ENCODE measurements at regions not wholly inside any gene's neighbourhood (a gene's known extent, or its start where the extent isn't known, plus 50 kb on each side); places are given as distances from the start of the nearest gene placed in this dataset.
"Not testable (repeated sequence)": the region's sequence is repeated elsewhere in the genome, so short reads cannot be mapped to it uniquely, and the experiment has no call there.

DNA sequence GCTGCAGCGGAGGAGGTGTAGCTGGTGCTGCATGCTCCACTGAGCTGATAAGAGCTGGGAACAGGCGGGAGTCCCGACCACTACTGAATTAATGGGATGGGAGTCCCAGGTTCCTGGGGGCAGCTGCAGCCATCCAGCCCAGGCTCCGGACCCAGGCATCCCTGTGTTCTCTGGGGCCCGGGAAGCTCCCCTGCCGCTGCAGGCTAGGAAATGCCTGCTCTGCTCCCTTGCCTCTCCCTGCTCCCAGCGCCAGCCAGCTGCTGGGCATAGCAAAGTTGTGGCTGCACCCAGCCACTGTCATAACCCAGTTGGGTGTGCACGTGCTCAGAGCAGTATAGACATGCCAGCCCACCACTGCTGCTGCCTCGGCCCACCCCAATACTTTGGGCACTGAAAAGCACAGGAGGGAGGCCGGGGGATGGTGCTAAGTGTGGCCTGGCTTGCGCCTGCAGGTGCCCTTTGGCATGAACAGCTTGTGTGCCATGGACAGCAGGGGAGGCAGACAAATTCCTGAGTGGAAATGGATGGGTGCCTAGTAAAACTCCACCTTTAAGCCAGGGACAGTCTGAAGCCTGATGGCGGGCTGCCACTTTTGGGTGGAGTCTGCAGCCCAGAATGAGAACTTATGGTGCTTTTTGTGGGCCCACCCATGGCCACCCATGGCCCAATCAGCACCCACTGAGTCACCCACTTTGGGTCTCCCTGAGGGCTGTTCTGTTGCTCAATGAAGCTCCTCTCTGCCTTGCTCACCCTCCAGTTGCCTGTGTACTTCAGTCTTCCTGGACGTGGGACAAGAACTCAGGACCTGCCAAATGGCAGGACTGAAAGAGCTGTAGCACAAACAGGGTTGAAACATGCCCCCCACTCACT, 219.3 kb upstream of the TMEFF2 start:
- DNase-seq (ENCODE audit: insufficient read length, low spot score, missing footprints), result no peak
- H4K20me1 ChIP-seq (ENCODE audit: insufficient read depth, low read length), result no peaks in the 10 kb centered on the region
- H3K4me3 ChIP-seq (ENCODE audit: insufficient read depth, low read length), result no peak overlapping the region
- no peaks in the 10 kb centered on the region for H3K4me1 ChIP-seq (ENCODE audit: insufficient read depth, low read length)
- no peak overlapping the region for H2AFZ ChIP-seq (ENCODE audit: low read length)
- no peaks in the 10 kb centered on the region for H3K36me3 ChIP-seq (ENCODE audit: insufficient read depth, low read length)
- TF ChIP-seq, protein P1, sequence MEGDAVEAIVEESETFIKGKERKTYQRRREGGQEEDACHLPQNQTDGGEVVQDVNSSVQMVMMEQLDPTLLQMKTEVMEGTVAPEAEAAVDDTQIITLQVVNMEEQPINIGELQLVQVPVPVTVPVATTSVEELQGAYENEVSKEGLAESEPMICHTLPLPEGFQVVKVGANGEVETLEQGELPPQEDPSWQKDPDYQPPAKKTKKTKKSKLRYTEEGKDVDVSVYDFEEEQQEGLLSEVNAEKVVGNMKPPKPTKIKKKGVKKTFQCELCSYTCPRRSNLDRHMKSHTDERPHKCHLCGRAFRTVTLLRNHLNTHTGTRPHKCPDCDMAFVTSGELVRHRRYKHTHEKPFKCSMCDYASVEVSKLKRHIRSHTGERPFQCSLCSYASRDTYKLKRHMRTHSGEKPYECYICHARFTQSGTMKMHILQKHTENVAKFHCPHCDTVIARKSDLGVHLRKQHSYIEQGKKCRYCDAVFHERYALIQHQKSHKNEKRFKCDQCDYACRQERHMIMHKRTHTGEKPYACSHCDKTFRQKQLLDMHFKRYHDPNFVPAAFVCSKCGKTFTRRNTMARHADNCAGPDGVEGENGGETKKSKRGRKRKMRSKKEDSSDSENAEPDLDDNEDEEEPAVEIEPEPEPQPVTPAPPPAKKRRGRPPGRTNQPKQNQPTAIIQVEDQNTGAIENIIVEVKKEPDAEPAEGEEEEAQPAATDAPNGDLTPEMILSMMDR (IDR thresholded peaks at IDR 0.05; ENCODE audit: extremely low read depth, low read depth, low read length), result no peak
- H3K4me2 ChIP-seq (ENCODE audit: insufficient read depth, low read length), result no peak overlapping the region
- H3K27ac ChIP-seq (ENCODE audit: low read depth, low read length), result no peak overlapping the region
- no peaks in the 10 kb centered on the region for H3K9me3 ChIP-seq (ENCODE audit: low read depth, low read length)
- H3K27me3 ChIP-seq (ENCODE audit: insufficient read depth, low read length), result no peaks in the 10 kb centered on the region
- H3K79me2 ChIP-seq (ENCODE audit: insufficient read depth, low read length), result no peaks in the 10 kb centered on the region

DNA sequence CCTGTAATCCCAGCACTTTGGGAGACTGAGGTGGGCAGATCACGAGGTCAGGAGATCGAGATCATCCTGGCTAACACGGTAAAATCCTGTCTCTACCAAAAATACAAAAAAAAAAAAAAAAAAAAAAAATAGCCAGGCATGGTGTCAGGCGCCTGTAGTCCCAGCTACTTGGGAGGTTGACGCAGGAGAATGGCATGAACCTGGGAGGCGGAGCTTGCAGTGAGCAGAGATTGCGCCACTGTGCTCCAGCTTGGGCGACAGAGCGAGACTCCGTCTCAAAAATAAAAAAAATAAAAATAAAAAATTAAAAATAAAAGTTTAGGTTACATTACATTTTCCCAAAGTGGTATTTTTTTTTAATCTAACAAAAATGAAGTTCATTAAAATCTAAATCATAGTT, 218.1 kb upstream of the TMEFF2 start:
- not testable (repeated sequence) for H2AFZ ChIP-seq (ENCODE audit: low read length); H3K4me3 ChIP-seq (ENCODE audit: insufficient read depth, low read length); H3K79me2 ChIP-seq (ENCODE audit: insufficient read depth, low read length); H3K4me2 ChIP-seq (ENCODE audit: insufficient read depth, low read length); H3K4me1 ChIP-seq (ENCODE audit: insufficient read depth, low read length); H3K27me3 ChIP-seq (ENCODE audit: insufficient read depth, low read length); DNase-seq (ENCODE audit: insufficient read length, low spot score, missing footprints); H3K27ac ChIP-seq (ENCODE audit: low read depth, low read length); H3K9me3 ChIP-seq (ENCODE audit: low read depth, low read length); H4K20me1 ChIP-seq (ENCODE audit: insufficient read depth, low read length); H3K36me3 ChIP-seq (ENCODE audit: insufficient read depth, low read length)

DNA sequence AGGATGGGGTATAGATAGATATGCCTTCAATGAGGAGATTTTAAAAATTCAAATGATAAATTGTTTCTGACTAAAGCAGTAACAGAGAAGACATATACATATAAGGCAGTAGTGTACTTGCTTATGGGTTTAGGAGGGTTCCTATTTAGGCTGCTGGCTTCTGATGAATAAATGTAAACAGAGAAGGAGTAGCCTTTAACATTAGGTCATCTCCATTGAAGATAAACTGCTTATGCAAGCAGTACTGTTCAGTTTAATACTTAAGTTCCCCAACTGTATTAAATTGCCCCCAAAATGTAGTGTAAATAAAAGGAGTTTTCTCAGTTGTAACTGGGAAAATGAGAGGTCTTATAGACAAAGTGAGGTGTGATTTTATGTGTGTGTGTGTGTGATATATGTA, 217.7 kb upstream of the TMEFF2 start:
- H3K27ac ChIP-seq (ENCODE audit: low read depth, low read length), result no peak overlapping the region
- TF ChIP-seq, protein P1 (IDR thresholded peaks at IDR 0.05; ENCODE audit: extremely low read depth, low read depth, low read length), result no peak
- no peaks in the 10 kb centered on the region for H3K27me3 ChIP-seq (ENCODE audit: insufficient read depth, low read length)
- H2AFZ ChIP-seq (ENCODE audit: low read length), result no peak overlapping the region
- H4K20me1 ChIP-seq (ENCODE audit: insufficient read depth, low read length), result no peaks in the 10 kb centered on the region
- no peaks in the 10 kb centered on the region for H3K79me2 ChIP-seq (ENCODE audit: insufficient read depth, low read length)
- no peaks in the 10 kb centered on the region for H3K4me1 ChIP-seq (ENCODE audit: insufficient read depth, low read length)
- no peaks in the 10 kb centered on the region for H3K36me3 ChIP-seq (ENCODE audit: insufficient read depth, low read length)
- H3K4me3 ChIP-seq (ENCODE audit: insufficient read depth, low read length), result no peak overlapping the region
- H3K9me3 ChIP-seq (ENCODE audit: low read depth, low read length), result no peaks in the 10 kb centered on the region
- H3K4me2 ChIP-seq (ENCODE audit: insufficient read depth, low read length), result no peak overlapping the region
- DNase-seq (ENCODE audit: insufficient read length, low spot score, missing footprints), result no peak

DNA sequence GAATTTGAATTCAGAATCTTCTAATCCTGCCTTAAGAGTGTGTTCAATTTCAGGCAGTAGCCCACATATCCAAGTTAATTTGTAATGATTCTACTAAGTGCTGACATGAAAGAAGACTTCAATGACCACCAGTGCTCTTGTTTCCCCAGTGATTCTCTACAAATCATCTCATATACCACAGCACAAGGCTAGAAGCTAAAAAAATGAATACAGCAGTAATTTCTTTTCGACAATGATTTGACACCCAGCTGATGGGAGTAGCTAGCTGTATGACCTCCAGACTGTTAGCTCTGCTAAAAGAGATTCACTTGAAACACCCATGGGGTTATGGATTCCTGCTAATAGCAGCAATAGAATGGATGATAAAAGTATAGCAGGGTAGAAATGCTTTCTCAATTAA, 217.0 kb upstream of the TMEFF2 start:
- Histone ChIP-seq H3K9me3 (ENCODE audit: low read depth, low read length) (no peaks in the 10 kb centered on the region), H3K27me3 (ENCODE audit: insufficient read depth, low read length) (no peaks in the 10 kb centered on the region), H3K4me1 (ENCODE audit: insufficient read depth, low read length) (no peaks in the 10 kb centered on the region), H3K36me3 (ENCODE audit: insufficient read depth, low read length) (no peaks in the 10 kb centered on the region), H3K4me3 (ENCODE audit: insufficient read depth, low read length) (no peak overlapping the region), H3K79me2 (ENCODE audit: insufficient read depth, low read length) (no peaks in the 10 kb centered on the region), H4K20me1 (ENCODE audit: insufficient read depth, low read length) (no peaks in the 10 kb centered on the region), H2AFZ (ENCODE audit: low read length) (no peak overlapping the region), H3K27ac (ENCODE audit: low read depth, low read length) (no peak overlapping the region), H3K4me2 (ENCODE audit: insufficient read depth, low read length) (no peak overlapping the region)
- TF ChIP-seq, protein P1 (IDR thresholded peaks at IDR 0.05; ENCODE audit: extremely low read depth, low read depth, low read length), result no peak
- no peak for DNase-seq (ENCODE audit: insufficient read length, low spot score, missing footprints)

All from osteoblast (primary cell).